ENCODE measurements at regions not wholly inside any gene's neighbourhood (a gene's known extent, or its start where the extent isn't known, plus 50 kb on each side); places are given as distances from the start of the nearest gene placed in this dataset.

DNA sequence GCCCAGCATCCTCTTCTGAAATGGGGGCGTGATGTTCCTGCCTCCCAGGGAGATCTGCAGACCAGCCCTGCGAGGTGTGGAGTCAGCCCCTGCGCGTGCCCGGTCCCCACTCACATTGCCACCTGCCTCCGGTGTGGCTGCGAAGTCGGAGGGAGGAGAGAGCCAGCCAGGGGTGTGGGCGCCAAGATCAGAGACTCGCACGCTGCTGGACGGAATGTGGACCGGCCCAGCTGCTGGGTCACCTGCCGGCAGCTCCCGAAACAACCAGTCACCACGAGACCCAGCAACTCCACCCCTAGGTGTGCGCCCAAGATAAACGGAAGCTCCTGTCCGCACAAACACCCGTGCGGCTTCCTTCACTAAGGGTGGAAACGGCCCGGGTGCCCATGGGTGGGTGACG lies 51.1 kb upstream of the EGFL7 start:
- H3K4me1 ChIP-seq (ENCODE audit: insufficient read depth, low read length): peaks cover 48% of the 10 kb centered on the region
- H3K4me3 ChIP-seq (ENCODE audit: low read length): no peak overlapping the region
- H3K27me3 ChIP-seq (ENCODE audit: insufficient read depth, low read length): no peaks in the 10 kb centered on the region
- no peaks in the 10 kb centered on the region for H3K36me3 ChIP-seq (ENCODE audit: insufficient read depth, low read length)
- H3K9me3 ChIP-seq (ENCODE audit: low read length): no peaks in the 10 kb centered on the region
- H2AFZ ChIP-seq (ENCODE audit: low read depth, low read length): no peak overlapping the region

DNA sequence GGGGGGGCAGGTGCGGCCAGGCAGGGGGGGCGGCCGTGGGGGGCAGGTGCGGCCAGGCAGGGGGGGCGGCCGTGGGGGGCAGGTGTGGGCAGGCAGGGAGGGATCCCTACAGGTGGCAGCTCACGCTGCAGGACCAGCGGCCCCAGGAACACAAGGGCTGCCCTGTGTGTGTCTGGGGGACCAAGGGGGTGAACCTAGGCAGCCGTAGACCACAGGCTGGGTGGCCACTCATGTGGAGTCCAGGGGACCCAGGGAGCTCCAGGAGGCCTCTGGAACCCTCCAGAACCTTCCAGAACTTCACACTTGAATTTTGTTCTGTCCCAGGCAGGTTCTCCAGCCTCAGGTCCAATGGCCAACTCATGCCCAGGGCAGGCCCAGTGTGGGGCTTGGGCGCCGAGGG lies 51.6 kb upstream of the EGFL7 start:
- no peaks in the 10 kb centered on the region for H3K9me3 ChIP-seq (ENCODE audit: low read length)
- H2AFZ ChIP-seq (ENCODE audit: low read depth, low read length): no peak overlapping the region
- peaks cover 44% of the 10 kb centered on the region for H3K4me1 ChIP-seq (ENCODE audit: insufficient read depth, low read length)
- no peaks in the 10 kb centered on the region for H3K36me3 ChIP-seq (ENCODE audit: insufficient read depth, low read length)
- no peak overlapping the region for H3K4me3 ChIP-seq (ENCODE audit: low read length)
- no peaks in the 10 kb centered on the region for H3K27me3 ChIP-seq (ENCODE audit: insufficient read depth, low read length)

DNA sequence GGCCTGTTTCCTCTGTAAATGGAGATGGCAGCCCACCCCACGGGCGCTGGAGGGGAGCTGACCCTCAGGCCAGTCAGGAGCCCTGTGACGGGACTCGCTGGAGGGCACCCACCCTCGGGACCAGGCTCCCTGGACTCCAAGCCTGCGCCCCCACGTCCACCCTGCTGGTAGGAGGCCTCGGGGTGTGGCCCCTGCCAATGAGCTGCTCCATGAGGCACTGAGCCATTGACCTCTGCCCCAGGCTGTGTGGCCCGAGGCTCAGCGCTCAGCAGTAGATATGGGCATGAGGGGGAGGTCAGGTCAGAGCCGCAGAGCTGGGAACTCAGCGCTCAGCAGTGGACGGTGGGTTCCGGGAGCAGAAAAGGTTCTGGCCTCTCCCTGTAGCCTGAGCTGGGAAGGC lies 52.3 kb upstream of the EGFL7 start:
- H3K27me3 ChIP-seq (ENCODE audit: insufficient read depth, low read length): no peaks in the 10 kb centered on the region
- no peak overlapping the region for H2AFZ ChIP-seq (ENCODE audit: low read depth, low read length)
- H3K4me1 ChIP-seq (ENCODE audit: insufficient read depth, low read length): peaks cover 44% of the 10 kb centered on the region
- no peak overlapping the region for H3K4me3 ChIP-seq (ENCODE audit: low read length)
- no peaks in the 10 kb centered on the region for H3K36me3 ChIP-seq (ENCODE audit: insufficient read depth, low read length)
- H3K9me3 ChIP-seq (ENCODE audit: low read length): no peaks in the 10 kb centered on the region

DNA sequence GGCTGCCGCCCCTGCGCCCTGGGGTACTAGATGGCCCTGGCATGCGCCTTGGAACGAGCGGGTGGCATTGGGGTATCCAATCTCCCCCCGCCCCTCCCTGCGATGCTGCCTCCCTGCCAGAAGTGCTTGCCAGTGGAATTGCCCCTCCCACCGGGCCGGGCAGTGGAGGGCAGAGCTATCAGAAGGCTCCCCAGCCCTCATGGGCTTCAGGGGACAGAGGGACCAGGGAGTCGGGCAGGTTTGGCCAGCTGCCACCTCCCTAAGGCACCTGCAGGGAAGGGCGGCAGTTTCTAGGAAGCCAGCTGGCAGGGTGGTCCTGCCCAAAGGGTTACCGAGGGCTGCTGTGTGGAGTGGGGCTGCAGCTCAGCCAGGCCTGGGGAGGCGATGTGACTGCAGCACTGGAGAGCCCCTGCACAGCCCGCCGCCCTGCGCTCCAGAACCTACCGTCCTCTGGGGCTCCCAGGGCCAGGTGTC lies 52.8 kb upstream of the EGFL7 start:
- no peak overlapping the region for H3K4me3 ChIP-seq (ENCODE audit: low read length)
- H3K4me1 ChIP-seq (ENCODE audit: insufficient read depth, low read length): peaks cover 41% of the 10 kb centered on the region
- H3K36me3 ChIP-seq (ENCODE audit: insufficient read depth, low read length): no peaks in the 10 kb centered on the region
- no peaks in the 10 kb centered on the region for H3K9me3 ChIP-seq (ENCODE audit: low read length)
- no peak overlapping the region for H2AFZ ChIP-seq (ENCODE audit: low read depth, low read length)
- no peaks in the 10 kb centered on the region for H3K27me3 ChIP-seq (ENCODE audit: insufficient read depth, low read length)

DNA sequence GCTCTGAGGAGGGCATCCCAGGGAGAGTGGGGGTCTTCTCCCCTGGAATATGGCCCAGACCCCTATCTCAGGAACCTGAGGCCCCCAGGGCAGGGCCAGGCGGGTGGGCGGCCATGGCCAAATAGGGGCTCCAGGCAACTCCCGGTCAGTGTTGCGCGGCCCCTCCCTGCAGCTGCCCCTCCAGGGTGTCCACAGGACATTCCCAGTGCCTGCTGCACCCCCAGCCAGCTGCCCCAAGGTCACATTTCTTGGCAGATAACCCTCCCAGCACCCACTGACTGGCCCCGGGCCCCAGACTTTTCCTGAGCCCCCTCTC lies 53.6 kb upstream of the EGFL7 start:
- Histone ChIP-seq H3K36me3 (ENCODE audit: insufficient read depth, low read length) (no peaks in the 10 kb centered on the region), H3K9me3 (ENCODE audit: low read length) (no peaks in the 10 kb centered on the region), H2AFZ (ENCODE audit: low read depth, low read length) (no peak overlapping the region), H3K4me3 (ENCODE audit: low read length) (no peak overlapping the region), H3K4me1 (ENCODE audit: insufficient read depth, low read length) (peaks cover 34% of the 10 kb centered on the region), H3K27me3 (ENCODE audit: insufficient read depth, low read length) (no peaks in the 10 kb centered on the region)

DNA sequence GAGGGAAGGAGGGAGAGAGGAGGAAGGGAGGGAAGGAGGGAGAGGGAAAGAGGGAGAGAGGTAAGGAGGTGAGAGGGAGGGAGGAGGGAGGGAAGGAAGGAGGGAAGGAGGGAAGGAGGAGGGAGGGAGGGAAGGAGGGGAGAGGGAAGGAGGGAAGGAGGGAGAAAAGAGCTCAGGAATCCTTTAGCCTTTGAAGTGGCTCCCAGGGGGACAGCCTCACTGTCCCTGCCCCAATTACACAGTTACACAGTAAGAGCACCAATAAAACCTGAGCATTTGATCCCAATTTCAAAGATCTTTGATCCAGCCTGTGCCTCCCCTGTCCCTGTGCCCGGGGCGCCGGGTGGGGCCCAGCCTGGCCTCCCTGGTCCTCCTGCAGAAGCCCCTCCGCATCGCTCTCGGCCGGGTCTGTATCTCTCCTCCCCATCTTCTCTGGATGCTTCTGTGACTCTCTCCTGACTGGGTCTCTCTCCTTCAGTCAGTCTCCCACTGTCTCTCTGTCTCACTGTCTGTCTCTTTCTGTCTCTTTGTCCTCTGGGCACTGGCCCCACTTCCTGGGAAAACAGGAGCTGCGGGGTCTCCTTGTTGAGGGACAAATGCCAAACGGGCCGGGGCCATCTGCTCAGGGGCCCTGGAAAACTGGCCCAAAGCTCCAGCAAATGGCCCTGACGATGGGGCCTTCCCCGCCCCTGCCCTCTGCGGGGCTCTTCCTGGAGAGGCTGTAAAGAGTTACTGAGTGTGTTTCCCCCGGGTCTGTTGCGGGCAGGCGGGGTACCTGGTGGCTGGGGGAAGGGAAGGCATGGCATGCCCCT lies 54.2 kb upstream of the EGFL7 start:
- Histone ChIP-seq H3K4me1 (ENCODE audit: insufficient read depth, low read length) (peaks cover 28% of the 10 kb centered on the region), H3K4me3 (ENCODE audit: low read length) (no peak overlapping the region), H3K36me3 (ENCODE audit: insufficient read depth, low read length) (no peaks in the 10 kb centered on the region), H3K9me3 (ENCODE audit: low read length) (no peaks in the 10 kb centered on the region), H3K27me3 (ENCODE audit: insufficient read depth, low read length) (no peaks in the 10 kb centered on the region), H2AFZ (ENCODE audit: low read depth, low read length) (no peak overlapping the region)

DNA sequence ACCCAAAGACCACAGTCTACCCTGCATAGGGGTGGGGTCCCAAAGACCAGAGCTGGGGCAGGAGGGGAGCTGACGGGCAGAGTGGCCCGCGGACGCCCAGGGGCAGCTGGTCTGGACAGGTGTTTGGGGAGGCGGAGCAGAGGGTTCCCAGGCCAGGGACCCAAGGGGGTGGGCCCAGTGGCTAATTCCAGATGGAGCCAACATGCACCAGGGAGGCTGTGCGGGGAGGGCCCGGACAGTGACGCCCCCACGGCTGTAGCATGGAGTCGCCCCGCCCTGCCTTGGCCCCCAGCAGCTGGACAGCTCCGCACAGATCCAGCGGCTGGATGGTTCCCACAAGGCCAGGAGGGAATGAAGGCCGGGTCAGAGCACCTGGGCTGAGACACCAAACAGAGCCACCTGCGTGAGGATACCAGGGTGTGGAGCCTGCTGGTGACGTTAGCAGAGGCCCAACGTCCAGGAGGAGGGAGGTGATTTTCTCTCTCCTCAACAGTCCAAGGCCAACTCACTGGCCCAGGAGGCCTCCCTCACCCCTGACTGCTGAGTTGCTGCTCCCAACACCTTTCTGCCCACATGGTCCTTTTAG lies 55.3 kb upstream of the EGFL7 start:
- Histone ChIP-seq H2AFZ (ENCODE audit: low read depth, low read length) (no peak overlapping the region), H3K27me3 (ENCODE audit: insufficient read depth, low read length) (no peaks in the 10 kb centered on the region), H3K9me3 (ENCODE audit: low read length) (no peaks in the 10 kb centered on the region), H3K4me3 (ENCODE audit: low read length) (no peak overlapping the region), H3K4me1 (ENCODE audit: insufficient read depth, low read length) (peaks cover 33% of the 10 kb centered on the region), H3K36me3 (ENCODE audit: insufficient read depth, low read length) (no peaks in the 10 kb centered on the region)

DNA sequence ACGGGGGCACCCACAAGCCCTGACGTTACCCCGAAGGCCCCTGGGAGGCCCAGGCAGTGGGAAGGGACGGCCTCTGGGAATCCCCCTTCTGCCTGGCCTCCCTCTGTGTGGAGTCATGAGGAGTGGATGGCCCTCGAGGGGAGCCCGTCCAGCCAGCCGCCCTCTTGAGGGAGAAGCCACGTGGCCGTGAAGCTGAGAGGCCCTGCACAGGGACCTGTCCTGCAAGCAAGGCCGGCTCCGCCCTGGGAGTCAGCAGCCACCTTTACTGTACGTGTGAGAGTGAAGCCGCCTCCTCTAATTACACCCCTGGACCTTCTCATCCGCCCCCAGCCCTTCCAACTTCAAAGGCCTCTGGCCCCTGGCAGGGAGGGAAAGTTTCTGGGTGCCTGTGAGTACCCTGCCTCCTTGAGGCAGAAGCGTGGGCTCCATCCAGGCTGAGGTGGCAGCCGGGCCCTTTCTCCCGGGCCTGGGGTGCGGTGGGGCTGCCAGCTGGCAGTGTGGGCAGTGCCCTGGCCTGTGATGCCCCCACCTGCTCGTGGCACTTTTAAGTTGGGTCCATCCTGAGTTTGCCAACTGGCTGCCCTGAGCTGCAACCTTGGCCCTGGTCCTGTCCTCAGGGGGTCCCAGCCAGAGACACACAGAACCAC lies 55.9 kb upstream of the EGFL7 start:
- no peaks in the 10 kb centered on the region for H3K9me3 ChIP-seq (ENCODE audit: low read length)
- no peaks in the 10 kb centered on the region for H3K36me3 ChIP-seq (ENCODE audit: insufficient read depth, low read length)
- H3K4me1 ChIP-seq (ENCODE audit: insufficient read depth, low read length): peaks cover 37% of the 10 kb centered on the region
- no peaks in the 10 kb centered on the region for H3K27me3 ChIP-seq (ENCODE audit: insufficient read depth, low read length)
- H3K4me3 ChIP-seq (ENCODE audit: low read length): no peak overlapping the region
- no peak overlapping the region for H2AFZ ChIP-seq (ENCODE audit: low read depth, low read length)

DNA sequence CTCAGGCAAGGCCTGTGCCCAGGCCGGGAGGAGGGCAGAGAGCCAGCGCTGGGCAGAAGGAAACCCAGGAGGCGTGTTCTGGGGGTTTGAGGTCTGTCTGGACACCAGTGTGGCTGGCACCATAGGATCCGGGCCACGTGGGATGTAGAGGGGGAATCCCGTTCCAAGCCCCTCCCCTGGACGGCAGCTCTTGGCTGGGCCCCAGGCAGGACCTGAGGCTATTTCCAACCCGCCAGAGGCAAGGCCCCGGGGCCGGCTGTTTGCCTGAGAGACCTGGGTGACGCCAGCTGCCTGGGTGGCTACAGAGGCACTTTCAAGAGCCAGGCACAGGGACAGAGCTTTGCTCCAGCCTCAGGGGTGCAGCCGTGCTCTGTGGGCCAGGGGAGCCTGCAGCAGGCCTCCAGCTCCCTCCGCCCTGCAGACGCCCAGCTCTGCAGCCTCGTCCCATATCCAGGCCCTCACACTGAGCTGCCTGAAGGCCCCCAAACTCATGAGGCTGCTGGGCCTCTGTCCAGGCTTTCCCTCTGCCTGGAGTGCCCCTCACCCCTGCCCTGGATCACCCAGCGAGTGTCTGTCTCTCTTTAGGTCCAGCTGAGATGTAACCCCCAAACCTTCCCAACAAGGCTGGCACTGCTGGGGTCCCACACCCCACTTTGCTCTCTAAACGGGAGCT lies 56.6 kb upstream of the EGFL7 start:
- Histone ChIP-seq H3K4me1 (ENCODE audit: insufficient read depth, low read length) (peaks cover 36% of the 10 kb centered on the region), H3K9me3 (ENCODE audit: low read length) (no peaks in the 10 kb centered on the region), H3K4me3 (ENCODE audit: low read length) (no peak overlapping the region), H3K36me3 (ENCODE audit: insufficient read depth, low read length) (no peaks in the 10 kb centered on the region), H2AFZ (ENCODE audit: low read depth, low read length) (no peak overlapping the region), H3K27me3 (ENCODE audit: insufficient read depth, low read length) (no peaks in the 10 kb centered on the region)

DNA sequence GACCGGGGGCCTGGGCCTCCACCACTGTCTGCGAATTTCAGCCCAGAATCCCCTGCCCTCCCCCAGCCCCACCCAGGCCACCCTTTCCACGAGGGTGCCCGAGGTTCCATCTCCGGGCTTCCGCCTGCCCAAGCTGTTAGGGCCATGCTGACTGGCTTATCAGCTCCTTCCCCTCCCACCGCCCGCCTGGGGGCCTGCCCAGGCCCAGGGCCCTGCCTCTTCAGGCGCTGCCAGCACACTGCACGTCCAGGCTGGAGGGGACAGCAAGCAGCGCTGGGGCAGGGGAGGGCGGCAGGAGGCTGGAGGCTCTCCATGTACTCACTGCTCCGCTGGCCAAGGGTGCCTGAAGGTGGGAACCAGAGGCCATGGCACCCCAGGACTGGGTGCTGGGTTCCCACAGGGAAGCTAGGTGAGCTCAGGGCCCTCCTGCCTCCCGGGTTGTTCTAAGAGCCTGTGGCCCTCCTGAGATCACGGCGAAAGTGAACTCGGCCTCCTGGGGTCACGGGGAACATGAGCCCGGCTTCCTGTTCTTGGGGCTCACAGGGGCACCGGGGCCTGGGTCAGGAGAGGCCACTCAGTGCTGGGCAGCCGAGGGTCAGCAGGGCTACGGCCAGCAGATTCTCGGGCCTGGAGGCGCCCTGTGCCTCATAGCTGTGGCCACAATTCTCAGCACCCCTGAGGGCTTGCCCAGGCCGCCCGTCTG lies 57.7 kb upstream of the EGFL7 start:
- H3K4me3 ChIP-seq (ENCODE audit: low read length): no peak overlapping the region
- no peaks in the 10 kb centered on the region for H3K27me3 ChIP-seq (ENCODE audit: insufficient read depth, low read length)
- H2AFZ ChIP-seq (ENCODE audit: low read depth, low read length): no peak overlapping the region
- peaks cover 35% of the 10 kb centered on the region for H3K4me1 ChIP-seq (ENCODE audit: insufficient read depth, low read length)
- no peaks in the 10 kb centered on the region for H3K36me3 ChIP-seq (ENCODE audit: insufficient read depth, low read length)
- no peaks in the 10 kb centered on the region for H3K9me3 ChIP-seq (ENCODE audit: low read length)

DNA sequence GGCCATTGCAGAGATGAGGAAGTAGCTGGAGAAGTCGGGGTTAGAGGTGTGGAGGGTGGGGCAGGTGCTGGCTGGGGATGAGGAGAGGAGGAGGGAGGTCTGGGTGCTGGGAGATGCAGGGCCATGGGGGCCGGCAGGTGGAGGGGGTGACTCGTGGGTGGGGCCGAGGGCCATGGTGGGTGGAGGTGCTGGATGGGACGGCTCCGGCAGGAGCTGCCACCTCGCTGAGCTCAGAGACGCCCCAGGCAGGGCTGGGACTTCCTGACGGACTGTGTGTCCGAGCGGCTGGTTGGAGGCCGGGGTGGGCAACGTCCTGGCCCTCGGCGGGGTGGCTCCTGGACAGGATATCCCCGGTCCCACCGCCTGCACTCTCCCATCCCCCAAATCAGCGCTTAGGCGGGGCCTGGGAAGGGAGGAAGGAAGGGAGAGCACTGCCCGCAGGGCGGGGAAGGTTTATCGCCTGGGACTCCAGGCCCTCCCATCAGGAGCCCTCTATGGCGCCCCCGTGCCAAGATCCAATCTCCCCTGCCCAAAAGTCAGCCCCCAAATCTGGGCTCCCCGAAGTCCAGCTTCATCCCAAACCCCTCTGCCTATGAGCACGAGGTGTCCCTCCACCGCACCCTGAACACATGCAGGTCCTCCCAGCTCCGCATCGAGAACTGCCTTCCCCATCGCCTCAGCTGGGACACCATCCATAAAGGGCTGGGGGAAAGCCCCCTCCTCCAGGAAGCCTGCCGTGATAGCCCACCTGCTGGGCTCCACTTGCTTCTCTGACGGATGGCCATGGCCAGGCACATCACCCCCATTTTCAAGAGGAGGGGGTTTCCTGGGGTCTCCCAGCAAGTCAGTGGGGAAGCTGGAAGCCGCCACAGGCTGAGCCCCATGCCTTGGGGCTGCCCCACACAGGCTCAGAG lies 58.3 kb upstream of the NOTCH1 start:
- H3K4me3 ChIP-seq (ENCODE audit: low read length): no peak overlapping the region
- H3K9me3 ChIP-seq (ENCODE audit: low read length): no peaks in the 10 kb centered on the region
- H3K36me3 ChIP-seq (ENCODE audit: insufficient read depth, low read length): no peaks in the 10 kb centered on the region
- peaks cover 36% of the 10 kb centered on the region for H3K4me1 ChIP-seq (ENCODE audit: insufficient read depth, low read length)
- H2AFZ ChIP-seq (ENCODE audit: low read depth, low read length): no peak overlapping the region
- no peaks in the 10 kb centered on the region for H3K27me3 ChIP-seq (ENCODE audit: insufficient read depth, low read length)

DNA sequence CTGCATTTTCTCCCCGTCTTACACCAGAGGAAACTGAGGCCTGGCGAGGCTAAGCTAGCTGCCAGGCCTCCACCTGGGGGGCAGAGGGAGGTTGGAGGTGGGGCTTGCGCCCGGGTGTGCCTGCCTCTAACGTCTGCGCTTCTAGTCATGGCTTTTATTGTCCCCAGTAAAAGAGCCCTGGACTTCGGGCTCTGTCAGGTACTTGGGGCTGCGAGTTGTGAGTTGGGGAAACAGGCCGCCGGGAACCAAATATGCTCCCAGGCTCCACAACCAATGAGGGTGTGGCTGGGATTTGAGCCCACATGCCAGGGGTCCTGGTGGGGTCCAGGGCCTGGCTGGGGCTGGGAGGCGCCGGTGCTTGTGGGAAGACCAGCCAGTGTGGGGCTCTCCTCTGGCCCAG lies 57.4 kb upstream of the NOTCH1 start:
- Histone ChIP-seq H3K36me3 (ENCODE audit: insufficient read depth, low read length) (no peaks in the 10 kb centered on the region), H3K27me3 (ENCODE audit: insufficient read depth, low read length) (no peaks in the 10 kb centered on the region), H3K9me3 (ENCODE audit: low read length) (no peaks in the 10 kb centered on the region), H2AFZ (ENCODE audit: low read depth, low read length) (no peak overlapping the region), H3K4me1 (ENCODE audit: insufficient read depth, low read length) (peaks cover 32% of the 10 kb centered on the region), H3K4me3 (ENCODE audit: low read length) (no peak overlapping the region)

Data from neuron (in vitro differentiated cells).